Right cardiac atrium (tissue), 5 donors: ENCODE measurements at regions not wholly inside any gene's neighbourhood (a gene's known extent, or its start where the extent isn't known, plus 50 kb on each side); places are given as distances from the start of the nearest gene placed in this dataset.
A peak's percentile ranks its signal among the peaks of the same experiment; 100 is the strongest.
"Not testable (repeated sequence)": the region's sequence is repeated elsewhere in the genome, so short reads cannot be mapped to it uniquely, and the experiment has no call there.

Experiments
- ATAC-seq, 2 donors: fragments of 200-7000 bp; cut with Tn5 transposase; one replicate each; pipeline versions ENCODE4 v1.8.0 to v1.9.1; 2020; ENCODE audit warnings: moderate library complexity in 2 of 2, mild to moderate bottlenecking in 1 of 2
- DNase-seq, 3 donors: peaks; one replicate each; pipeline ENCODE4 v3.0.0-alpha.2; 2020
- H3K27ac ChIP-seq: one replicate; pipeline ENCODE4 v1.5.1; 2013; ENCODE audit warnings: mild to moderate bottlenecking, low read length, control low read depth, moderate library complexity
- H3K27me3 ChIP-seq: one replicate; pipeline ENCODE4 v1.6.1; 2013; ENCODE audit not compliant: control insufficient read depth, insufficient read depth
- H3K4me1 ChIP-seq: one replicate; pipeline ENCODE4 v1.6.1; 2013; ENCODE audit warnings: low read length; ENCODE audit not compliant: control insufficient read depth, insufficient read depth
- H3K4me3 ChIP-seq: one replicate; pipeline ENCODE4 v1.5.1; 2013; ENCODE audit warnings: low read length, control low read depth
- H3K9me3 ChIP-seq: one replicate; pipeline ENCODE4 v1.6.1; 2013; ENCODE audit warnings: low read length; ENCODE audit not compliant: control insufficient read depth
- WGBS: extraction: QIAGEN DNeasy Blood & Tissue Kit; methylation state at CpG from one replicate; pipeline ENCODE4 v1.1.7; 2013; 5-methylcytosine and 5-hydroxymethylcytosine counted together
- intact Hi-C, 4 donors: fragments of 100-400 bp; cut with DNase I; formaldehyde crosslinking; loops; one replicate each; pipeline versions ENCODE4 v1.11.0 to v1.14.0; 2022 to 2023
- donor health status: healthy with polysubstance abuse.
- donor health status: DM: no; HTN: yes; CAD: no.
- donor health status: DM: no; HTN: no; CAD: no.
- donor health status: DM: no; HTN: yes; CAD: no; lungs with severe emphysema.
- donor health status: DM: yes; HTN: yes; CAD: no.

GRCh38 chr12:34097213-34097612 lies 74.9 kb downstream of the ALG10 start:
- ATAC-seq: no peak
- Histone ChIP-seq H3K4me1 (no peaks in the 10 kb centered on the region), H3K27ac (no peak overlapping the region), H3K9me3 (no peaks in the 10 kb centered on the region), H3K4me3 (no peak overlapping the region), H3K27me3 (no peaks in the 10 kb centered on the region)
- 54% methylated on average over 4 of the region's 4 CpGs for WGBS
- no peak for DNase-seq
- intact Hi-C loops: no loop called here

- Histone ChIP-seq H3K9me3 (no peaks in the 10 kb centered on the region), H3K27me3 (no peaks in the 10 kb centered on the region), H3K27ac (no peak overlapping the region), H3K4me3 (no peak overlapping the region), H3K4me1 (no peaks in the 10 kb centered on the region)
- intact Hi-C loops: no loop called here
- ATAC-seq (no peak), DNase-seq (no peak)
- 83% methylated on average over 7 of the region's 7 CpGs for WGBS
Measured at GRCh38 chr12:34105392-34105933, 83.2 kb downstream of the ALG10 start.

GRCh38 chr12:34106172-34106571 lies 83.9 kb downstream of the ALG10 start:
- H3K27ac ChIP-seq: no peak overlapping the region
- 81% methylated on average over 2 of the region's 2 CpGs for WGBS
- no peaks in the 10 kb centered on the region for H3K27me3 ChIP-seq
- H3K4me1 ChIP-seq: no peaks in the 10 kb centered on the region
- H3K9me3 ChIP-seq: no peaks in the 10 kb centered on the region
- intact Hi-C loops: no loop called here
- ATAC-seq: no peak
- no peak overlapping the region for H3K4me3 ChIP-seq
- DNase-seq: no peak

GRCh38 chr12:34107016-34107415 lies 84.7 kb downstream of the ALG10 start:
- 87% methylated on average over 11 of the region's 11 CpGs for WGBS
- Histone ChIP-seq H3K9me3 (no peaks in the 10 kb centered on the region), H3K4me3 (no peak overlapping the region), H3K4me1 (no peaks in the 10 kb centered on the region), H3K27me3 (no peaks in the 10 kb centered on the region), H3K27ac (no peak overlapping the region)
- intact Hi-C loops: no loop called here
- ATAC-seq (no peak), DNase-seq (peak in 1 of 3 donors; percentile 47)

GRCh38 chr12:34107781-34108404 lies 85.6 kb downstream of the ALG10 start:
- Histone ChIP-seq H3K27ac (no peak overlapping the region), H3K27me3 (no peaks in the 10 kb centered on the region), H3K4me1 (no peaks in the 10 kb centered on the region), H3K4me3 (peak overlapping the region; percentile 8), H3K9me3 (no peaks in the 10 kb centered on the region)
- DNase-seq: peak in 1 of 3 donors; percentile 56
- intact Hi-C loops: no loop called here
- ATAC-seq: peak; percentile 16 to 45
- WGBS: 4% methylated on average over 59 of the region's 66 CpGs

- no peak overlapping the region for H3K4me3 ChIP-seq
- 21% methylated on average over 24 of the region's 24 CpGs for WGBS
- H3K4me1 ChIP-seq: no peaks in the 10 kb centered on the region
- H3K9me3 ChIP-seq: no peaks in the 10 kb centered on the region
- intact Hi-C loops: no loop called here
- no peaks in the 10 kb centered on the region for H3K27me3 ChIP-seq
- H3K27ac ChIP-seq: no peak overlapping the region
- ATAC-seq: peak in 1 of 2 donors; percentile 36
- DNase-seq: no peak
Measured at GRCh38 chr12:34108405-34108803, 86.1 kb downstream of the ALG10 start.

GRCh38 chr12:34108967-34109366 lies 86.7 kb downstream of the ALG10 start:
- no peak overlapping the region for H3K4me3 ChIP-seq
- intact Hi-C loops: no loop called here
- H3K4me1 ChIP-seq: no peaks in the 10 kb centered on the region
- no peaks in the 10 kb centered on the region for H3K27me3 ChIP-seq
- 90% methylated on average over 5 of the region's 5 CpGs for WGBS
- DNase-seq (no peak), ATAC-seq (peak in 1 of 2 donors; percentile 29)
- H3K27ac ChIP-seq: no peak overlapping the region
- H3K9me3 ChIP-seq: no peaks in the 10 kb centered on the region

GRCh38 chr12:34109390-34109789 lies 87.1 kb downstream of the ALG10 start:
- Histone ChIP-seq H3K4me1 (no peaks in the 10 kb centered on the region), H3K27ac (no peak overlapping the region), H3K4me3 (no peak overlapping the region), H3K27me3 (no peaks in the 10 kb centered on the region), H3K9me3 (no peaks in the 10 kb centered on the region)
- no peak for ATAC-seq
- WGBS: 89% methylated on average over 5 of the region's 5 CpGs
- no peak for DNase-seq
- intact Hi-C loops: no loop called here

GRCh38 chr12:34109909-34110531 lies 87.7 kb downstream of the ALG10 start:
- H3K27ac ChIP-seq, H3K9me3 ChIP-seq, ATAC-seq, H3K4me1 ChIP-seq, H3K4me3 ChIP-seq, intact Hi-C loops, H3K27me3 ChIP-seq: not testable (repeated sequence)
- peak in 1 of 3 donors; percentile 17 for DNase-seq
- 76% methylated on average over 8 of the region's 8 CpGs for WGBS

GRCh38 chr12:34119366-34119765 lies 97.1 kb downstream of the ALG10 start:
- no peak for DNase-seq
- 77% methylated on average over 5 of the region's 5 CpGs for WGBS
- no peak for ATAC-seq
- intact Hi-C loops: loop anchor here in 1 of 4 donors (5.0 kb wide), 1 partner anchor 98 kb away; no protein-coding TSS in a partner anchor
- H3K4me1 ChIP-seq: no peaks in the 10 kb centered on the region
- no peak overlapping the region for H3K27ac ChIP-seq
- H3K4me3 ChIP-seq: no peak overlapping the region
- H3K9me3 ChIP-seq: no peaks in the 10 kb centered on the region
- no peaks in the 10 kb centered on the region for H3K27me3 ChIP-seq

- intact Hi-C loops: loop anchor here in 2 of 4 donors (5.0 to 10.0 kb wide), 2 partner anchors 93 to 96 kb away; no protein-coding TSS in a partner anchor
- no peaks in the 10 kb centered on the region for H3K4me1 ChIP-seq
- 16% methylated on average over 1 of the region's 1 CpG for WGBS
- H3K27ac ChIP-seq: no peak overlapping the region
- H3K9me3 ChIP-seq: no peaks in the 10 kb centered on the region
- H3K27me3 ChIP-seq: no peaks in the 10 kb centered on the region
- H3K4me3 ChIP-seq: no peak overlapping the region
- ATAC-seq: no peak
- DNase-seq: no peak
Measured at GRCh38 chr12:34121360-34121759, 99.1 kb downstream of the ALG10 start.
